ENCODE measurements at regions not wholly inside any gene's neighbourhood (a gene's known extent, or its start where the extent isn't known, plus 50 kb on each side); places are given as distances from the start of the nearest gene placed in this dataset.
"Not testable (repeated sequence)": the region's sequence is repeated elsewhere in the genome, so short reads cannot be mapped to it uniquely, and the experiment has no call there.

GRCh38 chr5:103981592-103981991, 419.0 kb upstream of the NUDT12 start:
- no peak for DNase-seq

DNA sequence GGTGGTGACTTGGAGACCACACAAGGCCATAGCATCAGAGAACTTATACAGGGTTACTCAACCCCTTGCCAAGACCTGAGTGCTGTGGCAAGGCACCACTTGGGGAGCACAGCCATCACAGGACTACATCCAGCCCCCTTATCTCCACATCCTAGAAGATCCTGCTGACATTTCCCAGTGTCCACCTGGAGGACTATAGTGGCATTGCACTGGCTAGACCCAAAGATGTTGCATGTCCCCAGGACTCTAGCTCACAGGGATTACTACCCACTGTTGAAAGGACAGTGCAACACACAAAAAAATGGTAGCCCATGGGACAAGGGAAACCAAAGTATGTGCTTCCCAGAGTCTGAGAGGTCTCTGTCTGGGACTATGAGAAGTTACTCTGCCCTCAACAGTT, 411.1 kb upstream of the NUDT12 start:
- DNase-seq = no peak

GRCh38 chr5:103966295-103966694, 403.7 kb upstream of the NUDT12 start:
- DNase-seq = not testable (repeated sequence)

GRCh38 chr5:103962023-103962422, 399.4 kb upstream of the NUDT12 start:
- DNase-seq = no peak

DNA sequence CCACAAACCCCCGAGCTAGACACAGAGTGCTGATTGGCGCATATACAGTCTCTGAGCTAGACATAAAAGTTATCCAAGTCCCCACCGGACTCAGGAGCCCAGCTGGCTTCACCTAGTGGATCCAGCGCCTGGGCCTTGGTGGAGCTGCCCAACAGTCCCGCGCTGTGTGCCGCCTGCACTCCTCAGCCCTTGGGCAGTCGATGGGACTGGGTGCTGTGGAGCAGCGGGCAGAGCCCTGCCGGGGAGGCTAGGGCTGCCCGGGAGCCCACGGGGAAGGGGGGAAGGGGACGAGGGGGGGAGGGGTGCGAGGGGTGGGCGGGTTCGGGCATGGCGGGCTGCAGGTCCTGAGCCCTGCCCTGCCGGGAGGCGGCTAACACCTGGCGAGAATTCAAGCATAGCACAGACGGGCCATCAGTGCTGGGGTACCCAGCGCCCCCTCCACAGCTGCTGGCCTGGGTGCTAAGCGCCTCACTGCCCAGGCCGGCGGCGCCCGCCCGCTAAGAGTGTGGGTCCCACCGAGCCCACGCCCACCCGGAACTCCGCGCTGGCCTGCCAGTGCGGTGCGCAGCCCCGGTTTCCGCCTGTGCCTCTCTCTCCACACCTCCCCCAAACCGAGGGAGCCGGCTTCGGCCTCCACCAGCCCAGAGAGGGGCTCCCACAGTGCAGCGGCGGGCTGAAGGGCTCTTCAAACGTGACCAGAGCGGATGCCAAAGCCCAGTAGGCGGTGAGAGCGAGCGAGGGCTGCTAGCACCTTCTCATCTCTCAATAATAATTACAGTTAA, 391.2 kb upstream of the NUDT12 start:
- no peak for DNase-seq

DNA sequence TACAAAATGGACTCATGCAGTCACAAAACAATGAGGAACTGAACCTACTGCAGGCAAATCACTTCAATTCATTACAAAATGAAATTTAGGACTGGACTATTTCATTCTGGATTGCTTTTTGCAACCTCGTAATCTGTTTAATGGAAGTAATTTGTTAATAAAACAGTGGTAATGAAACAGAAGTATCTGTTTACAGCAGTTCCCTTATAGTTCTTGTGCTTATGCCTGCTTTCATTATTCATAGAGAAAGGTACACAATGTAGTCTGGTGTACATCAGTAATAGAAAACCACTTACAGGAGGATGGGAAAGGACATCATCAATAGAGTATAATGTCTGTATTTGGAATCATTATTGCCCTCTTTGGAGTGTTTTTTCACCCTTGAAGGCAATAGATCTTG, 389.2 kb upstream of the NUDT12 start:
- DNase-seq = no peak

- DNase-seq = no peak
Measured at GRCh38 chr5:103943230-103943629, 380.6 kb upstream of the NUDT12 start.

GRCh38 chr5:103942587-103943186, 380.1 kb upstream of the NUDT12 start:
- DNase-seq = no peak

DNA sequence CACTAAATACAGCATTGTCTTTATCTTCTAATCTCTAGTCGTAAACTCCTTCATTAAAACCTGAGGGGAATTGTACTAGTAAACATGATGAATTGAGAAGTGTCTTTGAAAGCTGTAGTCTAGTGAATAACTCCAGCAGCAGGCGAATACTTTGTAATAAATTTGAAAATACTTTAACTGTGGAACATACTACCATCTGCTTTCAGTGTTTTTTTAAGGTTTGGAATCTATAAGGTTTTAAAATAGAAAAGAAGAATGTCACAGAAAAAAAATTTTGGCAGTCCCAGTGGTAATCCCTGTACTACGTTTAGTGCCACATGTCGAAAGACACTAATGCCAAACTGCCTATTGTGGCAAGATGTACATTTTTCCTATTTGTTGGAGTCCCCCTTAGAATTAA, 379.0 kb upstream of the NUDT12 start:
- no peak for DNase-seq

- no peak for DNase-seq
Measured at GRCh38 chr5:103938146-103938695, 375.6 kb upstream of the NUDT12 start.

- DNase-seq = no peak
Measured at GRCh38 chr5:103929338-103930013, 366.9 kb upstream of the NUDT12 start.

DNA sequence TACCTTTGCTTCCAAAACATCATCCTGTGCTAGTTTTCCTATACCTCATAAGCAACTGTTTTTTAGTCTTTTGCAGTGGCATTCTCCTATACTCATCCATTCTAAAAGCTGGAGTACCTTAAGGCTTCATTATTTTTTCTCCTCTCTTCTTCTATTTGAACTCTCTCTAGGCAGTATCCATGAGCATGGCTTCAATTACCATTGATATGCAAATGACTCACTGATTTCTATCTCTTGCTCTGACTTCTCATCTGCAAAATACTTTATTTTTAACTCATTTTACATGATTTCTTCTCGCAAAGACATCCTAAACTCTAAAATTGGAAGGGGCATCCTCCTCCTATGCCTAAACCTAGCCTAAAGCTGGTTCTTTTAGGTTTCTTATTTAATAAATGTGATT, 365.1 kb upstream of the NUDT12 start:
- DNase-seq = no peak

GRCh38 chr5:103923616-103924168, 361.1 kb upstream of the NUDT12 start:
- DNase-seq = no peak

DNA sequence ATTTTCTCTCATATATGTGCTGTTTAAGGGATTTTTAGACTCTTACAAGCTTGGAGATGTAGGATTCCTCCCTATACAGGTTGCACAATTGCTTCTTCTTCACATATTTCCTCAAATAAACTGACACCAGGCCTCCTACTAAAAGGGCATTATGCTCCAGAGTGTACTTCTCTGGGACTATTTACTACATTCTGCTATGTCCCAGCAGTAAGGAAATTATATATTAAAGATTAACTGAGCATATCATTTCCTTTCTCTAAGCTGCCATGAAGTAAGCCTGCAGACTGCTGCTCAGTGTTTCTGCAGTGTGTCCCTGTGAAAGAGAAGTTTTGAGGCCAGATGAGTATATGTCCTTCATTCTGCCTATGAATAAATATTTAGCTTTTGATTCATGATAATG, 356.9 kb upstream of the NUDT12 start:
- DNase-seq = no peak

- DNase-seq = no peak
Measured at GRCh38 chr5:103918668-103919367, 356.2 kb upstream of the NUDT12 start.

DNA sequence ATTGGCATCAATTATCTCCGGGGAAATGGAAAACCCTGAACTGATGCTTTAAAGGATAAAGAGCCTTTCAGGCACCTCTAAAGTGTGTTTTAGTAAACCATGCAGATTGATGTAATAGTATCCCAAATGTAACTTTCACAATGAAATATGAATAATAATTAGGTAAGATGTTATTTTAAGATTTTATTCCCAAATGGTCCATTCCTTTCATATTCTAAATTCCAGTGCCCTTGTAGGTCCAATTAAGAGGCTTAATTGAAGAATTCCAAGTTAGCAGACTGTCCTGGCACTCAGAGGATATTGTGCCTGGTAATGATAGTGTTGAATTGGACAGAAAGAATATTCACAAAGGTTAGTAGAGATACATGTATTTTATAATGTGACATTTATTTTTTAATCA, 352.5 kb upstream of the NUDT12 start:
- no peak for DNase-seq

GRCh38 chr5:103910786-103911185, 348.2 kb upstream of the NUDT12 start:
- no peak for DNase-seq

GRCh38 chr5:103910011-103910410, 347.4 kb upstream of the NUDT12 start:
- DNase-seq = no peak

DNA sequence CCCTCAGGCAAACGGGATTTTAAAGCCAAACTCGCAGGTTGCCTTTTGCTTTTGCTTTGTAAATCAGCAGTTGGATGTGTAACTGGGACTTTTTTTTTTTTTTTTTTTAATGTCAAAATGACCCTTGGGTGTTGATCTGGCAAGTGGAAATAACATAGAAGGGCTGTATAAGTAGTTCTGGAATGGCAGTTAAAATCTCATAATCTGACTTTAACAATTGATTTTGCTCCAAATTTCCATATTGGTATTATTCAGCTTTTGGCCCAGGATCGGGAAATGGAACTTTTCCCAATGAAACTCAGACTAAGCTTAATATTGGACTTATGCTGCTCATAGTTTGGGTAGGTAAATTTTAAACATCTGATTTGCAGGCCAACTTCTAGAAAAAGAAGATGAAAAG, 346.8 kb upstream of the NUDT12 start:
- DNase-seq = no peak

DNA sequence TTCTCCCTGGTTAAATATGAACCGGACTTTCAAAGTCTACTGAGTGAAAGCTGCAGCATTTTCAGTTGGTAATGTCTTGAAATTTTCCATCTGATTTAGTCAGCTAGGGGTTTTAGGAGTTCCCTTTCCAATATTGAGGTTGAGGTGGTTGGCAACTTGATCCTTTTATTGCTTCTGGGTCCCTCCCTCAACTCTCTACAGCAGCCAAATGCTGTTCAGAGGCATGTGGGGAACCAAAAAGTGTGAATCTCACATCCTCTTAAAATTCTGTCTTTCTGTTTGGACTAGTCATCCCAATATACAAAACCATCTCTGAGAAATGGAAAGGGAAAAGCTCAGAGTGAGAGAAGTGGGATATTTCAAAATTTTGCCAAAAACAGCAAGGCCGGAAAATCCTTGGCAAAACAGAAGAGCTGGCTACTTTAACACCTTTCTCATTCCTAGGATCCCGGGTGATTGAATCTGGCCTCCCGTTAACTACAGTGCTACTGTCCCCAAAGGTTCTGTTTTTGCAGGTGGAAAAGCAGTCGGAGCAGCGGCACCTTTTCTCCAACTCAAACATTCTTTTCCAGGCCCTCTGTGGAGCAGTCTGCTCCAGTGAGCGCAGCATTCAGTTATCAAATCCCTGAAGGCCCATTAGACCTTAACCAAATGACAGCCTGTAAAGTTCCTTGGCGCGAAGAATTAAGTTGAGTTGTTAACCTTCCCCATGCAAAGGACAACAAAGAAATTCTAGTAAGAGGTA, 345.9 kb upstream of the NUDT12 start:
- DNase-seq = no peak

- no peak for DNase-seq
Measured at GRCh38 chr5:103907001-103907400, 344.4 kb upstream of the NUDT12 start.

GRCh38 chr5:103904651-103905050, 342.1 kb upstream of the NUDT12 start:
- DNase-seq = no peak
